SK-N-SH treated with all-trans-retinoic acid at 6 μM for 48 hours (cell line): ENCODE measurements at regions not wholly inside any gene's neighbourhood (a gene's known extent, or its start where the extent isn't known, plus 50 kb on each side); places are given as distances from the start of the nearest gene placed in this dataset.

Experiments
- ATAC-seq: fragments of 200-7000 bp; cut with Tn5 transposase; 3 replicates; pipeline ENCODE4 v1.9.1; 2020; ENCODE audit warnings: mild to moderate bottlenecking, moderate library complexity
- ARNTL ChIP-seq: fragments of 450-650 bp; formaldehyde crosslinking; IDR thresholded peaks from 2 replicates; pipeline ENCODE4 v1.5.0; 2020; ENCODE audit warnings: low read depth, mild to moderate bottlenecking, moderate library complexity, borderline replicate concordance
- BACH2 ChIP-seq: fragments of 250-450 bp; sonication (Bioruptor Pico); IDR thresholded peaks from 2 replicates; pipeline ENCODE4 v1.9.0; 2021; ENCODE audit warnings: mild to moderate bottlenecking, borderline replicate concordance
- CSDC2 ChIP-seq: fragments of 250-450 bp; sonication (Bioruptor Pico); IDR thresholded peaks from 2 replicates; pipeline ENCODE4 v1.5.0; 2020; ENCODE audit warnings: mild to moderate bottlenecking, moderate library complexity
- ESRRG ChIP-seq: fragments of 250-450 bp; sonication (Bioruptor Pico); IDR thresholded peaks from 2 replicates; pipeline ENCODE4 v1.6.1; 2021; ENCODE audit warnings: mild to moderate bottlenecking
- ISL1 ChIP-seq: fragments of 250-450 bp; sonication (Bioruptor Pico); IDR thresholded peaks from 2 replicates; pipeline ENCODE4 v2.1.2; 2022; ENCODE audit warnings: mild to moderate bottlenecking, moderate library complexity
- OSR1 ChIP-seq: fragments of 250-450 bp; sonication (Bioruptor Pico); IDR thresholded peaks from 2 replicates; pipeline ENCODE4 v1.8.0; 2022; ENCODE audit warnings: moderate library complexity, mild to moderate bottlenecking, inconsistent platforms
- PPARA ChIP-seq: fragments of 250-450 bp; sonication (Bioruptor Pico); IDR thresholded peaks from 2 replicates; pipeline ENCODE4 v1.5.0; 2020; ENCODE audit warnings: mild to moderate bottlenecking, borderline replicate concordance
- RARB ChIP-seq: fragments of 250-450 bp; sonication (Bioruptor Pico); IDR thresholded peaks from 2 replicates; pipeline ENCODE4 v1.8.0; 2021; ENCODE audit warnings: mild to moderate bottlenecking, moderate library complexity
- SNAI2 ChIP-seq: fragments of 250-450 bp; sonication (Bioruptor Pico); IDR thresholded peaks from 2 replicates; pipeline ENCODE4 v1.5.0; 2020; ENCODE audit warnings: mild to moderate bottlenecking, moderate library complexity
- TCF4 ChIP-seq: fragments of 250-450 bp; sonication (Bioruptor Pico); IDR thresholded peaks from 2 replicates; pipeline ENCODE4 v1.8.0; 2021; ENCODE audit warnings: mild to moderate bottlenecking, moderate library complexity, borderline replicate concordance
- TOX ChIP-seq: fragments of 250-450 bp; sonication (Bioruptor Pico); IDR thresholded peaks from 2 replicates; pipeline ENCODE4 v1.8.0; 2021; ENCODE audit warnings: mild to moderate bottlenecking, moderate library complexity, borderline replicate concordance
- TSHZ2 ChIP-seq: fragments of 250-450 bp; sonication (Bioruptor Pico); IDR thresholded peaks from 2 replicates; pipeline ENCODE4 v1.5.0; 2020; ENCODE audit warnings: mild to moderate bottlenecking, moderate library complexity
- ZC3H10 ChIP-seq: fragments of 250-450 bp; sonication (Bioruptor Pico); IDR thresholded peaks from 2 replicates; pipeline ENCODE4 v1.5.1; 2021; ENCODE audit warnings: mild to moderate bottlenecking, moderate library complexity
- ZFP3 ChIP-seq: fragments of 250-450 bp; sonication (Bioruptor Pico); IDR thresholded peaks from 2 replicates; pipeline ENCODE4 v1.5.0; 2020; ENCODE audit warnings: mild to moderate bottlenecking, moderate library complexity
- ZFP30 ChIP-seq: fragments of 450-650 bp; formaldehyde crosslinking; IDR thresholded peaks from 2 replicates; pipeline ENCODE4 v1.5.0; 2022; ENCODE audit warnings: mild to moderate bottlenecking, moderate library complexity
- ZNF565 ChIP-seq: fragments of 450-650 bp; formaldehyde crosslinking; conservative IDR thresholded peaks from 2 replicates; pipeline ENCODE4 v1.5.0; 2020; ENCODE audit warnings: low read depth, mild to moderate bottlenecking, moderate library complexity
- ZNF70 ChIP-seq: fragments of 450-650 bp; formaldehyde crosslinking; IDR thresholded peaks from 2 replicates; pipeline ENCODE4 v1.5.0; 2020; ENCODE audit warnings: mild to moderate bottlenecking, moderate library complexity
- ZNF8 ChIP-seq: fragments of 450-650 bp; formaldehyde crosslinking; IDR thresholded peaks from 2 replicates; pipeline ENCODE4 v1.5.0; 2020; ENCODE audit warnings: mild to moderate bottlenecking, moderate library complexity
- TF ChIP-seq, protein P1 (sequence below): fragments of 250-450 bp; sonication (Bioruptor Pico); IDR thresholded peaks from 2 replicates; pipeline ENCODE4 v1.5.1; 2021; ENCODE audit warnings: mild to moderate bottlenecking, moderate library complexity
- TF ChIP-seq, protein P2 (sequence below): fragments of 250-450 bp; sonication (Bioruptor Pico); IDR thresholded peaks from 2 replicates; pipeline ENCODE4 v1.8.0; 2020; ENCODE audit warnings: mild to moderate bottlenecking, moderate library complexity, borderline replicate concordance

- no peak for TF ChIP-seq TSHZ2 (CRISPR knock-in tag)
- TF ChIP-seq ESRRG (CRISPR knock-in tag): no peak
- TF ChIP-seq, all 23 proteins: peak for 0
These were observed 171.6 kb upstream of the PLPP4 start (continued) for GRCh38 chr10:120285408-120285807.

- TF ChIP-seq, protein P1, sequence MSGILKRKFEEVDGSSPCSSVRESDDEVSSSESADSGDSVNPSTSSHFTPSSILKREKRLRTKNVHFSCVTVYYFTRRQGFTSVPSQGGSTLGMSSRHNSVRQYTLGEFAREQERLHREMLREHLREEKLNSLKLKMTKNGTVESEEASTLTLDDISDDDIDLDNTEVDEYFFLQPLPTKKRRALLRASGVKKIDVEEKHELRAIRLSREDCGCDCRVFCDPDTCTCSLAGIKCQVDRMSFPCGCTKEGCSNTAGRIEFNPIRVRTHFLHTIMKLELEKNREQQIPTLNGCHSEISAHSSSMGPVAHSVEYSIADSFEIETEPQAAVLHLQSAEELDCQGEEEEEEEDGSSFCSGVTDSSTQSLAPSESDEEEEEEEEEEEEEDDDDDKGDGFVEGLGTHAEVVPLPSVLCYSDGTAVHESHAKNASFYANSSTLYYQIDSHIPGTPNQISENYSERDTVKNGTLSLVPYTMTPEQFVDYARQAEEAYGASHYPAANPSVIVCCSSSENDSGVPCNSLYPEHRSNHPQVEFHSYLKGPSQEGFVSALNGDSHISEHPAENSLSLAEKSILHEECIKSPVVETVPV (CRISPR knock-in tag): no peak
- TF ChIP-seq ARNTL (CRISPR knock-in tag) (no peak), TSHZ2 (CRISPR knock-in tag) (no peak), BACH2 (CRISPR knock-in tag) (no peak), ZNF565 (no peak), TOX (CRISPR knock-in tag) (no peak)
- ATAC-seq: no peak
These were observed 170.7 kb upstream of the PLPP4 start for GRCh38 chr10:120286280-120286679.

- ATAC-seq: no peak
- no peak for TF ChIP-seq RARB (CRISPR knock-in tag)
- no peak for TF ChIP-seq ESRRG (CRISPR knock-in tag)
- TF ChIP-seq ARNTL (CRISPR knock-in tag): no peak
- TF ChIP-seq, protein P2, sequence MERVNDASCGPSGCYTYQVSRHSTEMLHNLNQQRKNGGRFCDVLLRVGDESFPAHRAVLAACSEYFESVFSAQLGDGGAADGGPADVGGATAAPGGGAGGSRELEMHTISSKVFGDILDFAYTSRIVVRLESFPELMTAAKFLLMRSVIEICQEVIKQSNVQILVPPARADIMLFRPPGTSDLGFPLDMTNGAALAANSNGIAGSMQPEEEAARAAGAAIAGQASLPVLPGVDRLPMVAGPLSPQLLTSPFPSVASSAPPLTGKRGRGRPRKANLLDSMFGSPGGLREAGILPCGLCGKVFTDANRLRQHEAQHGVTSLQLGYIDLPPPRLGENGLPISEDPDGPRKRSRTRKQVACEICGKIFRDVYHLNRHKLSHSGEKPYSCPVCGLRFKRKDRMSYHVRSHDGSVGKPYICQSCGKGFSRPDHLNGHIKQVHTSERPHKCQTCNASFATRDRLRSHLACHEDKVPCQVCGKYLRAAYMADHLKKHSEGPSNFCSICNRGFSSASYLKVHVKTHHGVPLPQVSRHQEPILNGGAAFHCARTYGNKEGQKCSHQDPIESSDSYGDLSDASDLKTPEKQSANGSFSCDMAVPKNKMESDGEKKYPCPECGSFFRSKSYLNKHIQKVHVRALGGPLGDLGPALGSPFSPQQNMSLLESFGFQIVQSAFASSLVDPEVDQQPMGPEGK (CRISPR knock-in tag): no peak
- no peak for TF ChIP-seq ISL1 (CRISPR knock-in tag)
- no peak for TF ChIP-seq OSR1 (CRISPR knock-in tag)
- TF ChIP-seq TCF4 (CRISPR knock-in tag): no peak
- no peak for TF ChIP-seq ZNF70 (CRISPR knock-in tag)
- no peak for TF ChIP-seq CSDC2
- TF ChIP-seq PPARA: no peak
- TF ChIP-seq, protein P1 (CRISPR knock-in tag): no peak
These were observed 156.5 kb upstream of the PLPP4 start for GRCh38 chr10:120300513-120300912.

- TF ChIP-seq TOX (CRISPR knock-in tag) (no peak), OSR1 (CRISPR knock-in tag) (no peak), ZFP30 (CRISPR knock-in tag) (no peak), ZC3H10 (no peak), ARNTL (CRISPR knock-in tag) (no peak), SNAI2 (CRISPR knock-in tag) (no peak), BACH2 (CRISPR knock-in tag) (no peak), ZNF8 (no peak), CSDC2 (no peak), ZNF70 (CRISPR knock-in tag) (no peak), PPARA (no peak), ZFP3 (no peak), ZNF565 (no peak), ISL1 (CRISPR knock-in tag) (no peak), ESRRG (CRISPR knock-in tag) (no peak)
- TF ChIP-seq, all 23 proteins: peak for 0
These were observed 148.4 kb upstream of the PLPP4 start for GRCh38 chr10:120308589-120308988.

More at GRCh38 chr10:120308589-120308988, 148.4 kb upstream of the PLPP4 start:
- no peak for ATAC-seq
